GM12878 (cell line): ENCODE measurements at regions not wholly inside any gene's neighbourhood (a gene's known extent, or its start where the extent isn't known, plus 50 kb on each side); places are given as distances from the start of the nearest gene placed in this dataset.

Source experiments
- ATAC-seq: fragments of 200-7000 bp; cut with Tn5 transposase; 3 replicates; pipeline ENCODE4 v1.9.1; 2020; ENCODE audit warnings: mild to moderate bottlenecking, moderate library complexity
- BruUV-seq: library from RNA; stranded (reverse); fragments of 400-500 nt; replicated peaks from 2 replicates; lab custom pipeline; 2021; lab: Mats Ljungman, UMichigan
- CTCF ChIA-PET: fragments of 300-600 bp; sonication (Branson Sonifier 250); formaldehyde crosslinking; extraction: SDS; loops from one replicate; lab custom pipeline; 2021; ENCODE audit warnings: inconsistent platforms; lab: Yijun Ruan, JAX
- POLR2A ChIA-PET: fragments of 350-600 bp; formaldehyde crosslinking; extraction: SDS; loops from one replicate; lab custom pipeline; 2021; ENCODE audit warnings: inconsistent platforms; lab: Charles Lee
- RAD21 ChIA-PET: fragments of 300-600 bp; sonication (Branson Sonifier 250); formaldehyde crosslinking; loops from one replicate; lab custom pipeline; 2023; ENCODE audit warnings: antibody characterized with exemption; ENCODE audit not compliant: unreplicated experiment; lab: Charles Lee
- SMC1A ChIA-PET: fragments of 300-600 bp; sonication (Branson Sonifier 250); formaldehyde crosslinking; loops from one replicate; lab custom pipeline; 2023; ENCODE audit not compliant: unreplicated experiment, uncharacterized antibody; lab: Charles Lee
- DNase-seq: peaks from one replicate; pipeline ENCODE4 v3.0.0-alpha.2; 2011; ENCODE audit warnings: low read depth, low spot score
- FAIRE-seq: peaks from 3 replicates; lab custom pipeline; 2011; peaks lifted over from hg19 to GRCh38; lab: Jason Lieb, UNC
- H2AFZ ChIP-seq: 2 replicates; pipeline ENCODE4 v1.6.0; 2011; ENCODE audit warnings: low read depth, low read length, control low read depth; ENCODE audit not compliant: control insufficient read depth
- H3K27ac ChIP-seq: 2 replicates; pipeline ENCODE4 v1.5.1; 2011; ENCODE audit warnings: control low read depth; ENCODE audit not compliant: control insufficient read depth, insufficient read depth
- H3K27me3 ChIP-seq, 2 experiments: replicated peaks in 1 of 2; 2 replicates each; pipeline versions ENCODE4 v1.6.0 to v1.6.1; 2011; ENCODE audit warnings: low read length in 1 of 2; ENCODE audit not compliant: control insufficient read depth in 2 of 2, insufficient read depth in 2 of 2
- H3K36me3 ChIP-seq, 2 experiments: 2 replicates each; pipeline ENCODE4 v1.5.1; 2011; ENCODE audit warnings: low read length in 1 of 2; ENCODE audit not compliant: control insufficient read depth in 2 of 2, insufficient read depth in 2 of 2
- H3K4me1 ChIP-seq: 2 replicates; pipeline ENCODE4 v1.6.1; 2011; ENCODE audit warnings: mild to moderate bottlenecking, low read length, moderate library complexity, mixed read lengths; ENCODE audit not compliant: control insufficient read depth, insufficient read depth
- H3K4me2 ChIP-seq: 2 replicates; pipeline ENCODE4 v1.6.0; 2011; ENCODE audit warnings: control low read depth; ENCODE audit not compliant: control insufficient read depth, insufficient read depth
- H3K4me3 ChIP-seq: fragments of 200-600 bp; sonication (generic); 2 replicates; pipeline ENCODE4 v1.5.1; 2016
- H3K79me2 ChIP-seq: 2 replicates; pipeline ENCODE4 v1.6.0; 2011; ENCODE audit warnings: low read length; ENCODE audit not compliant: control insufficient read depth, insufficient read depth
- H3K9ac ChIP-seq: 2 replicates; pipeline ENCODE4 v1.8.0; 2011; ENCODE audit warnings: low read length, control low read depth, mixed read lengths; ENCODE audit not compliant: control insufficient read depth, insufficient read depth
- H3K9me3 ChIP-seq: replicated peaks from 3 replicates; pipeline ENCODE4 v1.5.1; 2011; ENCODE audit warnings: mild to moderate bottlenecking, low read length; ENCODE audit not compliant: control insufficient read depth, insufficient read depth
- H4K20me1 ChIP-seq: 2 replicates; pipeline ENCODE4 v1.6.0; 2011; ENCODE audit not compliant: control insufficient read depth, insufficient read depth
- ATF3 ChIP-seq: IDR thresholded peaks from 2 replicates; pipeline ENCODE4 v1.6.1; 2011; ENCODE audit warnings: low read depth, mild to moderate bottlenecking, low read length, moderate library complexity, borderline replicate concordance; ENCODE audit errors: extremely low read depth
- BMI1 ChIP-seq: fragments of 450-650 bp; IDR thresholded peaks from 2 replicates; pipeline ENCODE4 v1.6.1; 2016; ENCODE audit warnings: mild to moderate bottlenecking, moderate library complexity, borderline replicate concordance
- CREB1 ChIP-seq: IDR thresholded peaks from 2 replicates; pipeline ENCODE4 v1.6.1; 2012; ENCODE audit warnings: low read depth, mild to moderate bottlenecking, inconsistent platforms
- HDAC6 ChIP-seq: fragments of 200-600 bp; sonication (generic); IDR thresholded peaks from one replicate; pipeline ENCODE4 v1.8.0; 2017; ENCODE audit warnings: antibody characterized with exemption; ENCODE audit not compliant: unreplicated experiment
- MEF2A ChIP-seq: IDR thresholded peaks from 2 replicates; pipeline ENCODE4 v1.6.1; 2011; ENCODE audit warnings: low read depth, mild to moderate bottlenecking, low read length, moderate library complexity; ENCODE audit not compliant: insufficient read depth
- NFIC ChIP-seq: IDR thresholded peaks from 2 replicates; pipeline ENCODE4 v1.6.1; 2012; ENCODE audit warnings: low read depth, mild to moderate bottlenecking, inconsistent platforms, low read length, moderate library complexity
- PAX8 ChIP-seq: fragments of 450-650 bp; IDR thresholded peaks from 2 replicates; pipeline ENCODE4 v1.6.1; 2017; ENCODE audit warnings: mild to moderate bottlenecking, moderate library complexity
- SMAD1 ChIP-seq: fragments of 450-650 bp; IDR thresholded peaks from 2 replicates; pipeline ENCODE4 v1.6.1; 2018; ENCODE audit warnings: mild to moderate bottlenecking, low read depth; ENCODE audit not compliant: partially characterized antibody
- YBX1 ChIP-seq: fragments of 450-650 bp; IDR thresholded peaks from 2 replicates; pipeline ENCODE4 v1.6.1; 2016; ENCODE audit warnings: antibody characterized with exemption
- ZBTB4 ChIP-seq: fragments of 450-650 bp; formaldehyde crosslinking; IDR thresholded peaks from 2 replicates; pipeline ENCODE4 v1.4.0; 2022; ENCODE audit warnings: mild to moderate bottlenecking, moderate library complexity
- ZNF217 ChIP-seq: fragments of 450-650 bp; IDR thresholded peaks from 2 replicates; pipeline ENCODE4 v1.6.1; 2017; ENCODE audit warnings: antibody characterized with exemption, mild to moderate bottlenecking
- ZNF622 ChIP-seq: fragments of 450-650 bp; IDR thresholded peaks from 2 replicates; pipeline ENCODE4 v1.6.1; 2017; ENCODE audit warnings: mild to moderate bottlenecking, inconsistent platforms
- WGBS: methylation state at CpG from one replicate; pipeline ENCODE4 v1.1.6; 2016; ENCODE audit warnings: low lambda C conversion rate; ENCODE audit not compliant: insufficient replicate concordance, insufficient coverage; ENCODE audit errors: missing lambda C conversion rate; 5-methylcytosine and 5-hydroxymethylcytosine counted together
- in situ Hi-C: fragments of 300-500 bp; cut with MboI; formaldehyde crosslinking; loops from 9 replicates; pipeline ENCODE4 v1.14.3; 2018; ENCODE audit warnings: mixed read lengths
- intact Hi-C: fragments of 100-400 bp; cut with micrococcal nuclease; formaldehyde crosslinking; loops from one replicate; pipeline ENCODE4 v1.14.2; 2022; ENCODE audit not compliant: unreplicated experiment
- TF ChIP-seq, protein P1 (sequence below): fragments of 450-650 bp; IDR thresholded peaks from 2 replicates; pipeline ENCODE4 v1.6.1; 2017; ENCODE audit warnings: borderline replicate concordance
- TF ChIP-seq, protein P2 (sequence below): fragments of 450-650 bp; IDR thresholded peaks from 2 replicates; pipeline ENCODE4 v1.6.1; 2017; ENCODE audit warnings: antibody characterized with exemption, mild to moderate bottlenecking, moderate library complexity

GRCh38 chr9:7305677-7306076 is 493.9 kb downstream of the DMAC1 start:
- no peak overlapping the region for H2AFZ ChIP-seq
- no peak for DNase-seq
- ATAC-seq, result no peak
- intact Hi-C loops, result no loop called here
- H3K9ac ChIP-seq, result no peak overlapping the region
- no peak for FAIRE-seq
- no peaks in the 10 kb centered on the region for H3K79me2 ChIP-seq
- RAD21 ChIA-PET, result no interaction called here
- H3K4me2 ChIP-seq, result no peak overlapping the region
- in situ Hi-C loops, result loop anchor here (25.0 kb wide), 1 partner anchor 93 kb away; no protein-coding TSS in a partner anchor
- CTCF ChIA-PET, result interaction anchor here (1.0 to 1.9 kb wide), 3 partner anchors 11 to 72 kb away, joined by 3 to 4 read pairs (median 4); no protein-coding TSS in a partner anchor
- H3K4me1 ChIP-seq, result no peaks in the 10 kb centered on the region
- no peaks in the 10 kb centered on the region for H3K27me3 ChIP-seq
- WGBS, result 44% methylated on average over 3 of the region's 3 CpGs
- POLR2A ChIA-PET, result no interaction called here
- SMC1A ChIA-PET, result interaction anchor here (0.9 to 1.3 kb wide), 3 partner anchors 13 to 46 kb away, joined by 3 to 4 read pairs (median 3); no protein-coding TSS in a partner anchor
- peaks cover 2% of the 10 kb centered on the region; the same call in 2 of the 3 replicates for H3K9me3 ChIP-seq
- no peaks in the 10 kb centered on the region for H4K20me1 ChIP-seq
- H3K4me3 ChIP-seq, result no peak overlapping the region
- no peak for TF ChIP-seq YBX1
- no peak for TF ChIP-seq HDAC6
- no peak for TF ChIP-seq ZNF217
- TF ChIP-seq, protein P1, sequence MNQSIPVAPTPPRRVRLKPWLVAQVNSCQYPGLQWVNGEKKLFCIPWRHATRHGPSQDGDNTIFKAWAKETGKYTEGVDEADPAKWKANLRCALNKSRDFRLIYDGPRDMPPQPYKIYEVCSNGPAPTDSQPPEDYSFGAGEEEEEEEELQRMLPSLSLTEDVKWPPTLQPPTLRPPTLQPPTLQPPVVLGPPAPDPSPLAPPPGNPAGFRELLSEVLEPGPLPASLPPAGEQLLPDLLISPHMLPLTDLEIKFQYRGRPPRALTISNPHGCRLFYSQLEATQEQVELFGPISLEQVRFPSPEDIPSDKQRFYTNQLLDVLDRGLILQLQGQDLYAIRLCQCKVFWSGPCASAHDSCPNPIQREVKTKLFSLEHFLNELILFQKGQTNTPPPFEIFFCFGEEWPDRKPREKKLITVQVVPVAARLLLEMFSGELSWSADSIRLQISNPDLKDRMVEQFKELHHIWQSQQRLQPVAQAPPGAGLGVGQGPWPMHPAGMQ, result no peak
- no peak for TF ChIP-seq ZBTB4 (CRISPR knock-in tag)
- TF ChIP-seq PAX8, result no peak
- no peak for TF ChIP-seq CREB1
- TF ChIP-seq, protein P2, sequence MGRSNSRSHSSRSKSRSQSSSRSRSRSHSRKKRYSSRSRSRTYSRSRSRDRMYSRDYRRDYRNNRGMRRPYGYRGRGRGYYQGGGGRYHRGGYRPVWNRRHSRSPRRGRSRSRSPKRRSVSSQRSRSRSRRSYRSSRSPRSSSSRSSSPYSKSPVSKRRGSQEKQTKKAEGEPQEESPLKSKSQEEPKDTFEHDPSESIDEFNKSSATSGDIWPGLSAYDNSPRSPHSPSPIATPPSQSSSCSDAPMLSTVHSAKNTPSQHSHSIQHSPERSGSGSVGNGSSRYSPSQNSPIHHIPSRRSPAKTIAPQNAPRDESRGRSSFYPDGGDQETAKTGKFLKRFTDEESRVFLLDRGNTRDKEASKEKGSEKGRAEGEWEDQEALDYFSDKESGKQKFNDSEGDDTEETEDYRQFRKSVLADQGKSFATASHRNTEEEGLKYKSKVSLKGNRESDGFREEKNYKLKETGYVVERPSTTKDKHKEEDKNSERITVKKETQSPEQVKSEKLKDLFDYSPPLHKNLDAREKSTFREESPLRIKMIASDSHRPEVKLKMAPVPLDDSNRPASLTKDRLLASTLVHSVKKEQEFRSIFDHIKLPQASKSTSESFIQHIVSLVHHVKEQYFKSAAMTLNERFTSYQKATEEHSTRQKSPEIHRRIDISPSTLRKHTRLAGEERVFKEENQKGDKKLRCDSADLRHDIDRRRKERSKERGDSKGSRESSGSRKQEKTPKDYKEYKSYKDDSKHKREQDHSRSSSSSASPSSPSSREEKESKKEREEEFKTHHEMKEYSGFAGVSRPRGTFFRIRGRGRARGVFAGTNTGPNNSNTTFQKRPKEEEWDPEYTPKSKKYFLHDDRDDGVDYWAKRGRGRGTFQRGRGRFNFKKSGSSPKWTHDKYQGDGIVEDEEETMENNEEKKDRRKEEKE, result no peak
- TF ChIP-seq ATF3, result no peak
- no peak for TF ChIP-seq ZNF622
- TF ChIP-seq SMAD1, result no peak
- no peak for TF ChIP-seq MEF2A
- TF ChIP-seq NFIC, result no peak
- no peak for TF ChIP-seq BMI1
- no TSS peak for BruUV-seq
- H3K36me3 ChIP-seq, result no peaks in the 10 kb centered on the region
- no peak overlapping the region for H3K27ac ChIP-seq
